PC-9 (cell line): ENCODE measurements at regions not wholly inside any gene's neighbourhood (a gene's known extent, or its start where the extent isn't known, plus 50 kb on each side); places are given as distances from the start of the nearest gene placed in this dataset.

Source experiments
- BruUV-seq: library from RNA; stranded (reverse); fragments of 400-500 nt; replicated peaks from 2 replicates; lab custom pipeline; 2021; lab: Mats Ljungman, UMichigan
- CTCF ChIA-PET: fragments of 300-600 bp; sonication (Branson Sonifier 250); formaldehyde crosslinking; loops from one replicate; lab custom pipeline; 2022; ENCODE audit warnings: antibody characterized with exemption; lab: Charles Lee
- POLR2A ChIA-PET: fragments of 300-600 bp; sonication (Branson Sonifier 250); formaldehyde crosslinking; loops from one replicate; lab custom pipeline; 2022; ENCODE audit warnings: antibody characterized with exemption; ENCODE audit not compliant: unreplicated experiment; lab: Charles Lee
- DNase-seq, 2 experiments: peaks; one replicate each; pipeline versions ENCODE4 v3.0.0 to v3.0.0-alpha.2; 2015 to 2022; ENCODE audit warnings: mixed read lengths in 1 of 2
- H2AFZ ChIP-seq: fragments of 200-600 bp; sonication (generic); 2 replicates; pipeline ENCODE4 v1.8.1; 2017; ENCODE audit warnings: antibody characterized with exemption
- H3F3A ChIP-seq: fragments of 200-600 bp; sonication (generic); 2 replicates; pipeline ENCODE4 v1.8.1; 2017; ENCODE audit warnings: antibody characterized with exemption, mild to moderate bottlenecking, low read depth; ENCODE audit not compliant: insufficient read depth
- H3K27ac ChIP-seq: fragments of 200-600 bp; sonication (generic); 2 replicates; pipeline ENCODE4 v1.6.1; 2016; ENCODE audit warnings: mixed run types
- H3K27me3 ChIP-seq: fragments of 200-600 bp; sonication (generic); 2 replicates; pipeline ENCODE4 v1.6.1; 2016; ENCODE audit warnings: low read depth, mixed run types; ENCODE audit not compliant: insufficient read depth
- H3K36me3 ChIP-seq: fragments of 200-600 bp; sonication (generic); 2 replicates; pipeline ENCODE4 v1.6.1; 2016; ENCODE audit warnings: low read depth, mixed run types
- H3K4me1 ChIP-seq: fragments of 200-600 bp; sonication (generic); replicated peaks from 2 replicates; pipeline ENCODE4 v1.6.1; 2016; ENCODE audit warnings: mixed run types; ENCODE audit not compliant: insufficient read depth
- H3K4me2 ChIP-seq: fragments of 200-600 bp; sonication (generic); 2 replicates; pipeline ENCODE4 v1.6.1; 2017; ENCODE audit warnings: mixed run types
- H3K4me3 ChIP-seq: fragments of 200-600 bp; sonication (generic); 2 replicates; pipeline ENCODE4 v1.6.1; 2016; ENCODE audit warnings: mixed run types
- H3K79me2 ChIP-seq: fragments of 200-600 bp; sonication (generic); 2 replicates; pipeline ENCODE4 v1.6.1; 2017; ENCODE audit warnings: low read depth, mixed run types
- H3K9me2 ChIP-seq: fragments of 200-600 bp; sonication (generic); 2 replicates; pipeline ENCODE4 v1.8.1; 2017; ENCODE audit warnings: mild to moderate bottlenecking; ENCODE audit not compliant: insufficient read depth
- H3K9me3 ChIP-seq: fragments of 200-600 bp; sonication (generic); 2 replicates; pipeline ENCODE4 v1.8.1; 2016; ENCODE audit warnings: low read depth; ENCODE audit not compliant: insufficient read depth
- H4K20me1 ChIP-seq: fragments of 200-600 bp; sonication (generic); 2 replicates; pipeline ENCODE4 v1.8.1; 2017; ENCODE audit not compliant: insufficient read depth
- CTCF ChIP-seq: fragments of 200-600 bp; sonication (generic); conservative IDR thresholded peaks from 2 replicates; pipeline ENCODE4 v1.6.1; 2017; ENCODE audit warnings: mixed run types, antibody characterized with exemption, mild to moderate bottlenecking, moderate library complexity
- EZH2 ChIP-seq: fragments of 200-600 bp; sonication (generic); IDR thresholded peaks from 2 replicates; pipeline ENCODE4 v1.8.0; 2017; ENCODE audit warnings: antibody characterized with exemption, low read depth
- intact Hi-C: fragments of 100-400 bp; cut with micrococcal nuclease; formaldehyde crosslinking; loops from one replicate; pipeline ENCODE4 v1.10.0; 2022; ENCODE audit not compliant: unreplicated experiment

GRCh38 chr15:81560405-81560804 is 186.4 kb upstream of the TMC3 start:
- Histone ChIP-seq H3K79me2 (no peaks in the 10 kb centered on the region), H3K4me3 (no peak overlapping the region), H3K9me3 (no peaks in the 10 kb centered on the region), H3K4me1 (no peaks in the 10 kb centered on the region), H3K36me3 (no peaks in the 10 kb centered on the region), H3F3A (no peaks in the 10 kb centered on the region), H3K27ac (no peak overlapping the region), H3K4me2 (no peak overlapping the region), H4K20me1 (no peaks in the 10 kb centered on the region), H3K27me3 (no peaks in the 10 kb centered on the region; the same call in 1 of the 2 replicates), H2AFZ (no peak overlapping the region), H3K9me2 (no peaks in the 10 kb centered on the region)
- ChIA-PET POLR2A (no interaction called here), CTCF (no interaction called here)
- TF ChIP-seq EZH2, result no peak
- TF ChIP-seq CTCF, result no peak
- DNase-seq, result no peak
- BruUV-seq, result no TSS peak
- intact Hi-C loops, result no loop called here

- Histone ChIP-seq H4K20me1 (no peaks in the 10 kb centered on the region), H3F3A (no peaks in the 10 kb centered on the region), H2AFZ (no peak overlapping the region), H3K27me3 (no peaks in the 10 kb centered on the region; the same call in 1 of the 2 replicates), H3K36me3 (no peaks in the 10 kb centered on the region), H3K79me2 (no peaks in the 10 kb centered on the region), H3K9me2 (no peaks in the 10 kb centered on the region), H3K27ac (no peak overlapping the region), H3K9me3 (no peaks in the 10 kb centered on the region), H3K4me2 (no peak overlapping the region), H3K4me1 (no peaks in the 10 kb centered on the region), H3K4me3 (no peak overlapping the region)
- TF ChIP-seq EZH2 (no peak), CTCF (no peak)
- no TSS peak for BruUV-seq
- POLR2A ChIA-PET, result no interaction called here
- intact Hi-C loops, result no loop called here
- DNase-seq, result no peak
- CTCF ChIA-PET, result no interaction called here
Observed at GRCh38 chr15:81558056-81558455, 184.0 kb upstream of the TMC3 start.

GRCh38 chr15:81555346-81555745 is 181.3 kb upstream of the TMC3 start:
- H3K27ac ChIP-seq, result no peak overlapping the region
- no peak overlapping the region for H3K4me3 ChIP-seq
- no TSS peak for BruUV-seq
- H2AFZ ChIP-seq, result no peak overlapping the region
- H3K9me2 ChIP-seq, result no peaks in the 10 kb centered on the region
- intact Hi-C loops, result no loop called here
- H3K9me3 ChIP-seq, result no peaks in the 10 kb centered on the region
- ChIA-PET CTCF (no interaction called here), POLR2A (no interaction called here)
- DNase-seq, result no peak
- no peaks in the 10 kb centered on the region for H3K79me2 ChIP-seq
- no peaks in the 10 kb centered on the region for H3K36me3 ChIP-seq
- H4K20me1 ChIP-seq, result no peaks in the 10 kb centered on the region
- TF ChIP-seq EZH2, result no peak
- TF ChIP-seq CTCF, result no peak
- no peak overlapping the region for H3K4me2 ChIP-seq
- H3K27me3 ChIP-seq, result no peaks in the 10 kb centered on the region; the same call in 1 of the 2 replicates
- no peaks in the 10 kb centered on the region for H3K4me1 ChIP-seq
- no peaks in the 10 kb centered on the region for H3F3A ChIP-seq
